Bronchial epithelial cell (primary cell): ENCODE measurements at regions not wholly inside any gene's neighbourhood (a gene's known extent, or its start where the extent isn't known, plus 50 kb on each side); places are given as distances from the start of the nearest gene placed in this dataset.

Source experiments
- DNase-seq: peaks from one replicate; pipeline ENCODE4 v3.0.0-alpha.2; 2010; ENCODE audit warnings: low read depth
- FAIRE-seq: peaks from 2 replicates; lab custom pipeline; 2011; peaks lifted over from hg19 to GRCh38; lab: Jason Lieb, UNC
- H3K27me3 ChIP-seq: 2 replicates; pipeline ENCODE4 v1.5.1; 2011; ENCODE audit warnings: low read length; ENCODE audit not compliant: control insufficient read depth, insufficient read depth
- H3K36me3 ChIP-seq: 2 replicates; pipeline ENCODE4 v1.5.1; 2011; ENCODE audit warnings: low read length; ENCODE audit not compliant: control insufficient read depth, insufficient read depth
- H3K4me3 ChIP-seq: 2 replicates; pipeline ENCODE4 v1.5.1; 2011; ENCODE audit warnings: mild to moderate bottlenecking, low read depth, low read length, control low read depth
- TF ChIP-seq, protein P1 (sequence below): IDR thresholded peaks from 2 replicates; pipeline ENCODE4 v1.5.1; 2011; ENCODE audit warnings: mild to moderate bottlenecking, moderate library complexity, low read length, control low read depth, inconsistent platforms; ENCODE audit not compliant: insufficient read depth, severe bottlenecking

- FAIRE-seq = no peak
- no peak for DNase-seq
- TF ChIP-seq, protein P1, sequence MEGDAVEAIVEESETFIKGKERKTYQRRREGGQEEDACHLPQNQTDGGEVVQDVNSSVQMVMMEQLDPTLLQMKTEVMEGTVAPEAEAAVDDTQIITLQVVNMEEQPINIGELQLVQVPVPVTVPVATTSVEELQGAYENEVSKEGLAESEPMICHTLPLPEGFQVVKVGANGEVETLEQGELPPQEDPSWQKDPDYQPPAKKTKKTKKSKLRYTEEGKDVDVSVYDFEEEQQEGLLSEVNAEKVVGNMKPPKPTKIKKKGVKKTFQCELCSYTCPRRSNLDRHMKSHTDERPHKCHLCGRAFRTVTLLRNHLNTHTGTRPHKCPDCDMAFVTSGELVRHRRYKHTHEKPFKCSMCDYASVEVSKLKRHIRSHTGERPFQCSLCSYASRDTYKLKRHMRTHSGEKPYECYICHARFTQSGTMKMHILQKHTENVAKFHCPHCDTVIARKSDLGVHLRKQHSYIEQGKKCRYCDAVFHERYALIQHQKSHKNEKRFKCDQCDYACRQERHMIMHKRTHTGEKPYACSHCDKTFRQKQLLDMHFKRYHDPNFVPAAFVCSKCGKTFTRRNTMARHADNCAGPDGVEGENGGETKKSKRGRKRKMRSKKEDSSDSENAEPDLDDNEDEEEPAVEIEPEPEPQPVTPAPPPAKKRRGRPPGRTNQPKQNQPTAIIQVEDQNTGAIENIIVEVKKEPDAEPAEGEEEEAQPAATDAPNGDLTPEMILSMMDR = no peak
- H3K36me3 ChIP-seq = no peaks in the 10 kb centered on the region
- no peaks in the 10 kb centered on the region for H3K27me3 ChIP-seq
- no peak overlapping the region for H3K4me3 ChIP-seq
Measured at GRCh38 chr10:80909254-80909653, 371.6 kb downstream of the SH2D4B start.

- H3K4me3 ChIP-seq = no peak overlapping the region
- FAIRE-seq (no peak), DNase-seq (no peak)
- H3K27me3 ChIP-seq = no peaks in the 10 kb centered on the region
- TF ChIP-seq, protein P1 = no peak
- H3K36me3 ChIP-seq = no peaks in the 10 kb centered on the region
Measured at GRCh38 chr10:80917636-80918035, 379.9 kb downstream of the SH2D4B start.

GRCh38 chr10:80921032-80921431, 383.3 kb downstream of the SH2D4B start:
- H3K36me3 ChIP-seq = no peaks in the 10 kb centered on the region
- H3K4me3 ChIP-seq = no peak overlapping the region
- TF ChIP-seq, protein P1 = no peak
- H3K27me3 ChIP-seq = no peaks in the 10 kb centered on the region
- no peak for DNase-seq
- no peak for FAIRE-seq

DNA sequence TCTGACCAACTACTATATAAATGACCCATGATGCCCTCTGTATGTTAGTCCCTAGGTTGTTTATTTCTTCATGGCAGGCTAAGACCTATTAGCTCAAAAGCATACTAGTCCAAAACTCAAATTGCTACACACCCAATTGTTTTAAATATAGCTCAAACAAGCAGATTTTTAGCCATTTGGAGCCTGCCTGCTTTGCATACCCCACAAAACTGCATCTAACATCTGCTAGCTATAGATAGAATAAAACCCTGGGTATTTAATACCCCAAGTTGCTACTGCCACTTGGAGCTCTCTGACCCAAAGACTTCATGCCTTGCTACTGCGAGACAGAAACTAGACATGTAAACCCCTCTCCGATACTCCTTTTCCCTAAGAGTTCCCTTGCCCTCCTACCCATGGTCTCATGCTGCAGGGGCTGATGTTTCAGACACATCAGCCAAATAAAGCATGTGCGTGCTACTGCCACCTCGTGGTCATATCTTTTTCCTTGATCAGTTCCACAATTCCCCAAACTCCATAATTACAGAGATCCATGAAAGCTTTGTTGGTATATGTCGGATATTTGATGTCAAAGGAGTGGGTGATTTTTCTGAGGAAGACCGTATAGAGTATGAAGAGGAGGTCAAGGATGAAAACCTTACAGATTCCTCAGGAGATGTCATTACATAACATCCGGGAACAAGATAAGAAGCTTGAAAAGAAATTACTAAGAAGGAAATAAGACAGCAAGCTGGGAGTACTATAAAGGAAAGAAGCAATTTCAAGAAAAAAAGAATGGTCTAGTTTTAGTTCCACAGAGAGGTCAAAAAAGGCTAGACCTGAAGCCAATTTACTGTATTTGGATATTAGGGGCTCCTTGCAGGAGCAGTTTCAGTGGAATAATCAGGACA, 386.6 kb downstream of the SH2D4B start:
- Histone ChIP-seq H3K36me3 (no peaks in the 10 kb centered on the region), H3K27me3 (no peaks in the 10 kb centered on the region), H3K4me3 (no peak overlapping the region)
- FAIRE-seq (no peak), DNase-seq (peak; percentile 34)
- TF ChIP-seq, protein P1 = peak; percentile 65

DNA sequence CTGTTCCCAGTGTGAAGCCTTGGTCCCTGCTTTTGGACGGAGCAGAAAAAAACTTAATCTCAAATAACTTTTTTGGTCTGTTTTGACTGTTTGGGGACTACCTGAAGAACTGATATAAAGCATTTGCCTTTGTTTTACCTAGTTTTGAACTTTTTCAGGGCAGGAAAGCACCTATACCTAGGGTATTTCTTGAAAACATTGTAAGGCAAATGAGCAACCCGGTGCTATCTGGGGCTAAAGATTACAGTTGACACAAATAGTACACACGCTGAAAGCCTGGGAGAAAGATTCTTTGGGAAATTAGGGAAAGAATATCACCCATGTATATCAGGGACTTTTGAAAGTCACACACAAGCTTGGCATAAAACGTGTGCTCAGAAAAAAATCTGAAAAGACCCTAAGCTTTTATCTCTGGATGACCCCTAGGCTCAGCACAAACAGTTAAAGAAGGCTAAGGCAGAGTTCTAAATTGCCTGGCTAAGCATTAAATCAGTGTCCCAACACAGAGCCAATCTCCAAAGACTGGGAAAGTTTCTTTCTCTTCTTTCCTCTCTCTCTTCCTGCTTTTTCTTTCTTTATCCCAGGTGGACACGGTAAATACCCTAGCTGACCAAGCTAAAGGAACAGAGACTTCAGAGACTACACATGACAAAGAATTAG, 389.8 kb downstream of the SH2D4B start:
- Histone ChIP-seq H3K27me3 (no peaks in the 10 kb centered on the region), H3K4me3 (no peak overlapping the region), H3K36me3 (no peaks in the 10 kb centered on the region)
- TF ChIP-seq, protein P1 = no peak
- FAIRE-seq (no peak), DNase-seq (no peak)
